MM.1S (cell line): ENCODE measurements at regions not wholly inside any gene's neighbourhood (a gene's known extent, or its start where the extent isn't known, plus 50 kb on each side); places are given as distances from the start of the nearest gene placed in this dataset.

ENCODE experiments used
- EZH2 ChIP-seq: fragments of 300-600 bp; sonication (generic); optimal IDR thresholded peaks from 2 replicates; pipeline ENCODE3; 2017; ENCODE audit warnings: low read depth, mild to moderate bottlenecking, antibody characterized with exemption, low read length, mixed read lengths
- TF ChIP-seq, protein P1 (sequence below): fragments of 300-600 bp; sonication (generic); IDR thresholded peaks from 2 replicates; pipeline ENCODE4 v1.5.1; 2016; ENCODE audit warnings: antibody characterized with exemption, low read length, mixed read lengths

DNA sequence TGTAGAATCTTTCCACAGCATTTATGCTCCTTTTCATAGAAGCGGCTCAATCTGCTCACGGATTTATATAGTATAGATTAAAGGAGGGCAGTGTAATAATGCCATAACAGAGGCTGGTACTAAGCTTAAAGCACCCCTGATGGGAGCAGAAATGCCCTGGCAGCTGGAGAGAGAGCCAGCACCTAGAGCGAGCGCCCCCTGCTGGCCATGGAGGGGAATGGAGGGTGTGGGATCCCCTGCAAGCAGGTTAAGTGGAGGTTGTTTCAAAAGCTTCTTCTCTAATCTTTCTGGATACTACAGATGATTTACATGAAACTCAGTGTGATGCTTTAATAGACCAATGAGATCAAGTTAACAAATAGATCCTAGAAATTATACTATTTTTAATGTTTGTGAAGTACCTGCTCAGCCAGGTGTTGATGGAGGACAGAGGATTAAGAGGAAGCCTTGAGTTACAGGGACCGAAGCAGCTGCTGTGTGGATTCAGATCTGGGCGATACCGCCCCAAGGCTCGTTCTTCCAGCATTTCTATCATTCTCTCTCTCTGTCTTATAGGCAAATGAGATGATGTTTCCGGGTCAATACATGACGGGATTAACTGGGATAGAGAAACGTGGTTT, 1519.3 kb upstream of the TMEM132C start:
- TF ChIP-seq, protein P1, sequence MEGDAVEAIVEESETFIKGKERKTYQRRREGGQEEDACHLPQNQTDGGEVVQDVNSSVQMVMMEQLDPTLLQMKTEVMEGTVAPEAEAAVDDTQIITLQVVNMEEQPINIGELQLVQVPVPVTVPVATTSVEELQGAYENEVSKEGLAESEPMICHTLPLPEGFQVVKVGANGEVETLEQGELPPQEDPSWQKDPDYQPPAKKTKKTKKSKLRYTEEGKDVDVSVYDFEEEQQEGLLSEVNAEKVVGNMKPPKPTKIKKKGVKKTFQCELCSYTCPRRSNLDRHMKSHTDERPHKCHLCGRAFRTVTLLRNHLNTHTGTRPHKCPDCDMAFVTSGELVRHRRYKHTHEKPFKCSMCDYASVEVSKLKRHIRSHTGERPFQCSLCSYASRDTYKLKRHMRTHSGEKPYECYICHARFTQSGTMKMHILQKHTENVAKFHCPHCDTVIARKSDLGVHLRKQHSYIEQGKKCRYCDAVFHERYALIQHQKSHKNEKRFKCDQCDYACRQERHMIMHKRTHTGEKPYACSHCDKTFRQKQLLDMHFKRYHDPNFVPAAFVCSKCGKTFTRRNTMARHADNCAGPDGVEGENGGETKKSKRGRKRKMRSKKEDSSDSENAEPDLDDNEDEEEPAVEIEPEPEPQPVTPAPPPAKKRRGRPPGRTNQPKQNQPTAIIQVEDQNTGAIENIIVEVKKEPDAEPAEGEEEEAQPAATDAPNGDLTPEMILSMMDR, result peak; percentile 54
- no peak for TF ChIP-seq EZH2
